GM10266 (cell line): ENCODE measurements at regions not wholly inside any gene's neighbourhood (a gene's known extent, or its start where the extent isn't known, plus 50 kb on each side); places are given as distances from the start of the nearest gene placed in this dataset.

Experiments
- DNase-seq: peaks from one replicate; pipeline ENCODE4 v3.0.0; 2012; ENCODE audit errors: extremely low spot score
- CTCF ChIP-seq: IDR thresholded peaks from 2 replicates; pipeline ENCODE4 v1.5.1; 2012; ENCODE audit warnings: mild to moderate bottlenecking, low read depth; ENCODE audit not compliant: control insufficient read depth, insufficient read depth; ENCODE audit errors: missing control alignments

GRCh38 chr5:51664491-51665250 is 281.4 kb downstream of the ISL1 start:
- no peak for TF ChIP-seq CTCF
- DNase-seq, result no peak

GRCh38 chr5:51665251-51665593 is 282.0 kb downstream of the ISL1 start:
- TF ChIP-seq CTCF, result no peak

GRCh38 chr5:51669095-51669494 is 285.8 kb downstream of the ISL1 start:
- TF ChIP-seq CTCF, result no peak
- no peak for DNase-seq

More at GRCh38 chr5:51665251-51665593, 282.0 kb downstream of the ISL1 start:
- no peak for DNase-seq

GRCh38 chr5:51678330-51678729 is 295.1 kb downstream of the ISL1 start:
- no peak for DNase-seq
- TF ChIP-seq CTCF, result no peak

- DNase-seq, result no peak
- TF ChIP-seq CTCF, result no peak
Observed at GRCh38 chr5:51679286-51679685, 296.0 kb downstream of the ISL1 start.

- TF ChIP-seq CTCF, result no peak
- no peak for DNase-seq
Observed at GRCh38 chr5:51684794-51685355, 301.6 kb downstream of the ISL1 start.

GRCh38 chr5:51685419-51685818 is 302.2 kb downstream of the ISL1 start:
- TF ChIP-seq CTCF, result no peak
- no peak for DNase-seq
